Heart left ventricle (tissue), 13 donors: ENCODE measurements at regions not wholly inside any gene's neighbourhood (a gene's known extent, or its start where the extent isn't known, plus 50 kb on each side); places are given as distances from the start of the nearest gene placed in this dataset.

Source experiments
- POLR2A ChIP-seq, 2 donors: fragments of 450-650 bp; IDR thresholded peaks; one replicate each; pipeline ENCODE4 v1.6.1; 2017; ENCODE audit warnings: antibody characterized with exemption in 2 of 2, mild to moderate bottlenecking in 2 of 2, moderate library complexity in 2 of 2
- TF ChIP-seq, protein P1 (sequence below), 12 donors: fragments of 200-600 bp; sonication (generic) in 4 of 12; IDR thresholded peaks; one replicate each; pipeline versions ENCODE4 v1.5.0 to v1.8.0; 2018 to 2022; ENCODE audit warnings: antibody characterized with exemption in 12 of 12, mild to moderate bottlenecking in 5 of 12
- donor health status: ischemic (EF 13 %, LVEDD 7.1; RV severe dilation, severe dysfunction).
- donor health status: DM: no; HTN: yes; CAD: no.
- donor health status: DM: no; HTN: no; CAD: no.
- donor health status: ischemic (EF 25% LVEDD 6.9; RV normal size, moderate dysfunction).
- donor health status: ischemic (EF 25% LVEDD 5.7; RV mildly dilated, moderate dysfunction).
- donor health status: ischemic (EF 35%, LVEDD 5.7; RV mildly dilated, moderate dysfunction).
- donor health status: nonischemic (EF 11% LVEDD 7.7; RV severe dilation, severe dysfunction).
- donor health status: DM: yes; HTN: yes; CAD: no.
- donor health status: PGD.
- donor health status: ischemic (EF 29% LVEDD 5.4; RV normal size, mild dysfunction).
- donor health status: nonischemic (EF 23%, LVEDD 6.1; RV moderate dilation, normal function).

DNA sequence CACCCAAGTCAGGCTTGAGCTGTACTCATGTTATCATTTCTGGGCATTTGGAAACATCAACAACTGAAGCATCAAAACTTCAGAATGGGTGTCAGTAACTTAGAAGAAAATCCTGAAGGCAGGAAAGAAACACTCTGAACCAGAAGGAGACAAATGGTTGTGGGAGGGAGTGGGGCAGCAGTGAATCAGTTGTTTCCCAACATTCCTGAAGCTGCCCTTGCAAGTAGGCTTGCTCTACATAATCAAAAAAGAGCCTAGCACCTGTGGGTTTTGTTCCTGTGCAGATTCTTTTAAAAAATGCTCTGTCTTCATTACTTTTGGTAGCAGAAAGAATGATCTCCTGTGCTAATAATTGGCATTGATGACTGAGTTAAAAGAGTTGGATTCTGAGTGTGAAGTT lies 424.2 kb upstream of the GRIA1 start:
- TF ChIP-seq, protein P1, sequence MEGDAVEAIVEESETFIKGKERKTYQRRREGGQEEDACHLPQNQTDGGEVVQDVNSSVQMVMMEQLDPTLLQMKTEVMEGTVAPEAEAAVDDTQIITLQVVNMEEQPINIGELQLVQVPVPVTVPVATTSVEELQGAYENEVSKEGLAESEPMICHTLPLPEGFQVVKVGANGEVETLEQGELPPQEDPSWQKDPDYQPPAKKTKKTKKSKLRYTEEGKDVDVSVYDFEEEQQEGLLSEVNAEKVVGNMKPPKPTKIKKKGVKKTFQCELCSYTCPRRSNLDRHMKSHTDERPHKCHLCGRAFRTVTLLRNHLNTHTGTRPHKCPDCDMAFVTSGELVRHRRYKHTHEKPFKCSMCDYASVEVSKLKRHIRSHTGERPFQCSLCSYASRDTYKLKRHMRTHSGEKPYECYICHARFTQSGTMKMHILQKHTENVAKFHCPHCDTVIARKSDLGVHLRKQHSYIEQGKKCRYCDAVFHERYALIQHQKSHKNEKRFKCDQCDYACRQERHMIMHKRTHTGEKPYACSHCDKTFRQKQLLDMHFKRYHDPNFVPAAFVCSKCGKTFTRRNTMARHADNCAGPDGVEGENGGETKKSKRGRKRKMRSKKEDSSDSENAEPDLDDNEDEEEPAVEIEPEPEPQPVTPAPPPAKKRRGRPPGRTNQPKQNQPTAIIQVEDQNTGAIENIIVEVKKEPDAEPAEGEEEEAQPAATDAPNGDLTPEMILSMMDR (IDR thresholded peaks at IDR 0.05) = no peak
- no peak for TF ChIP-seq POLR2A (IDR thresholded peaks at IDR 0.05)
